GM13977 (cell line): ENCODE measurements at regions not wholly inside any gene's neighbourhood (a gene's known extent, or its start where the extent isn't known, plus 50 kb on each side); places are given as distances from the start of the nearest gene placed in this dataset.

Experiments
- DNase-seq: peaks from one replicate; pipeline ENCODE4 v3.0.0; 2012; ENCODE audit warnings: low spot score
- in situ Hi-C: fragments of 300-500 bp; cut with MboI; formaldehyde crosslinking; loops from one replicate; pipeline ENCODE4 v1.12.0; 2022; ENCODE audit warnings: low sequenced_read_pairs, low pct_unique_long_range_greater_than_20kb, mixed read lengths, inconsistent platforms; ENCODE audit not compliant: unreplicated experiment
- TF ChIP-seq, protein P1 (sequence below): IDR thresholded peaks from 2 replicates; pipeline ENCODE4 v1.5.1; 2012; ENCODE audit warnings: mild to moderate bottlenecking, control low read depth; ENCODE audit not compliant: insufficient read depth; ENCODE audit errors: extremely low read depth, missing control alignments

DNA sequence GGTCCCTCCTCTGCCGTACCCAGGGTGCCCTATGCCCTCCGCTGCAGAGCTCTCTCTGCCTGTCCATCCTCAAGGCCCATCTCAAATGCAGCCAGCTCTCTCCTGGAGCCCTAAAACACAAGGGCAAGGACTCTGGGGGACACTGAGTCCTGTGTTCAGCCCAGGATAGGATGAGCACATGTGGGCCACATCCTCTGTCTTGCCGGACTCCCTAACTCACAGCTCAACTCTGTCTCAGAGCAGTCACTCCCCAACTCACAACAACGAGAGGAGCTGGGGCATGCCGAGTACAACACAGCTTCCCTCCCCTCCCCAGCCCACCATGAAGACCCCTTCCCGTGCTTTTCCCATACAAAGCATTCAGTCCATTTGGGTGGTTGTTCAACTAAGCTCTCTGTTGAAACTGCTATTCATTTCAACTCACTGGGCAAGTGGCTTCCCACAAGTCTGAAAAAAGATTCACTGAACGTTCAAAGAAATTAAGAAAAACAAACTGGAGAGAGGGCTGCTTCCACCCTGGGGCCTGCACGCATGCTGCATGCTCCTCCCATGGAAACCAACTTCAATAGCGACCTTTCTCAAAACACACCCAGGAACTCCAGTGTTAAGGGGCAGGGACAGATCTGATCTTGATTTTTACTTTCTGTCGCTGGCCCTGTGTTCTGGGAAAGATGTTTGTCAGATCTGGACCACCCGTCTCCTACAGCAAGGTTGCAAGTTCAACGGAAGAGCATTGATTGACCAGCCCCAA is 124.3 kb upstream of the IGF1R start:
- no peak for DNase-seq
- TF ChIP-seq, protein P1, sequence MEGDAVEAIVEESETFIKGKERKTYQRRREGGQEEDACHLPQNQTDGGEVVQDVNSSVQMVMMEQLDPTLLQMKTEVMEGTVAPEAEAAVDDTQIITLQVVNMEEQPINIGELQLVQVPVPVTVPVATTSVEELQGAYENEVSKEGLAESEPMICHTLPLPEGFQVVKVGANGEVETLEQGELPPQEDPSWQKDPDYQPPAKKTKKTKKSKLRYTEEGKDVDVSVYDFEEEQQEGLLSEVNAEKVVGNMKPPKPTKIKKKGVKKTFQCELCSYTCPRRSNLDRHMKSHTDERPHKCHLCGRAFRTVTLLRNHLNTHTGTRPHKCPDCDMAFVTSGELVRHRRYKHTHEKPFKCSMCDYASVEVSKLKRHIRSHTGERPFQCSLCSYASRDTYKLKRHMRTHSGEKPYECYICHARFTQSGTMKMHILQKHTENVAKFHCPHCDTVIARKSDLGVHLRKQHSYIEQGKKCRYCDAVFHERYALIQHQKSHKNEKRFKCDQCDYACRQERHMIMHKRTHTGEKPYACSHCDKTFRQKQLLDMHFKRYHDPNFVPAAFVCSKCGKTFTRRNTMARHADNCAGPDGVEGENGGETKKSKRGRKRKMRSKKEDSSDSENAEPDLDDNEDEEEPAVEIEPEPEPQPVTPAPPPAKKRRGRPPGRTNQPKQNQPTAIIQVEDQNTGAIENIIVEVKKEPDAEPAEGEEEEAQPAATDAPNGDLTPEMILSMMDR, result no peak
- in situ Hi-C loops, result loop anchor here (10.0 to 25.0 kb wide), 2 partner anchors 131 to 538 kb away; no protein-coding TSS in a partner anchor

DNA sequence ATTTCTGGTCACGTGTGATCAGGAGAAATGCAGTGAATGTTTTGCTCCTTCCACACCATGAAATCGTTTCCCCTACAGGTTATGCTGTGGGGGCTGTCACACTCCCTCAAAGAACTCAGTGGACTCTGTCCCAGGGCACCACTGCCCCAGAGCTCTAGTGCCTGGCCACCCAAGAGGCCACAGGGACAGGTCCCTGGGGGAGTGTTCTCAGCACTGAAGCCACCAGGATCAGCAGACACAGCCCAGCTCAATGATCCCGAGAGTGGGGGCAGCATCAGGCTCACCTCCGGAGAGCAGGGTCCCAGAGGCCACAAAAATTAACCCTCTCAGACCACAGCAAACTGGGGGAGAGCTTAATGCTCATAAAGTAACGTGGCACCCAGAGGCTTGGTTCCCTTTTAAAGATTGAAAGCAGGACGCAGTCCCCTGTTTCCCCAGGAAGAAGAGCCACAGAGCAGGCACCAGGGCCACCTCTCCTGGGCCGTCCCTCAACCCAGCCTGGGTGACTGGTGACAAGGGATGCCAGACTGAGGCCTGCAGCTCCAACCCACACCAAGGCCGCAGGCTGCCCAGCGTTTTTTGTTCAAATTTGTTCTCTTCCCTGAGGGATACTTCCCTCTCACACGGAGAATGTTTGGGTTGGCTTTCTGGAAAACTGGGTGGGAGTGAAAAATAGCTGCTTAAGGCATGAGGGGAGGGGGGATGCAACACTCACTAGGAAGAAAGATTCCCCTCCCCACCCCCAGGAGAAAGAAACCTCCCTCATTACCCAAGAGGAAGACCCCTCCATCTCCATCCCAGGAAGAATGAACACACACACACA is 123.3 kb upstream of the IGF1R start:
- TF ChIP-seq, protein P1, result no peak
- in situ Hi-C loops, result loop anchor here (10.0 to 25.0 kb wide), 2 partner anchors 130 to 537 kb away; no protein-coding TSS in a partner anchor
- DNase-seq, result no peak

GRCh38 chr15:98525661-98526001 is 122.7 kb upstream of the IGF1R start:
- DNase-seq, result no peak
- TF ChIP-seq, protein P1, result no peak
- in situ Hi-C loops, result loop anchor here (10.0 kb wide), 1 partner anchor 129 kb away; no protein-coding TSS in a partner anchor

- DNase-seq, result no peak
- in situ Hi-C loops, result loop anchor here (10.0 kb wide), 1 partner anchor 129 kb away; no protein-coding TSS in a partner anchor
- TF ChIP-seq, protein P1, result no peak
Observed at GRCh38 chr15:98526094-98526493, 122.2 kb upstream of the IGF1R start.

- in situ Hi-C loops, result loop anchor here (10.0 kb wide), 1 partner anchor 127 kb away; no protein-coding TSS in a partner anchor
- TF ChIP-seq, protein P1, result no peak
- DNase-seq, result no peak
Observed at GRCh38 chr15:98528046-98528725, 120.2 kb upstream of the IGF1R start.
